GM12892 (cell line): ENCODE measurements at regions not wholly inside any gene's neighbourhood (a gene's known extent, or its start where the extent isn't known, plus 50 kb on each side); places are given as distances from the start of the nearest gene placed in this dataset.

Experiments
- POLR2A ChIP-seq: IDR thresholded peaks from 2 replicates; pipeline ENCODE4 v1.6.1; 2011; ENCODE audit warnings: low read depth, low read length, control low read depth
- POLR2AphosphoS5 ChIP-seq: IDR thresholded peaks from 2 replicates; pipeline ENCODE4 v1.6.1; 2011; ENCODE audit warnings: low read depth, low read length, control low read depth

GRCh38 chr21:41613533-41613909 is 105.6 kb upstream of the TMPRSS2 start:
- TF ChIP-seq POLR2A (no peak), POLR2AphosphoS5 (no peak)
